ENCODE measurements at regions not wholly inside any gene's neighbourhood (a gene's known extent, or its start where the extent isn't known, plus 50 kb on each side); places are given as distances from the start of the nearest gene placed in this dataset.

- DNase-seq (ENCODE audit: low read depth in 2 of 2): no peak
These were observed 55.2 kb upstream of the TAGAP start for GRCh38 chr6:159099961-159100360.

DNA sequence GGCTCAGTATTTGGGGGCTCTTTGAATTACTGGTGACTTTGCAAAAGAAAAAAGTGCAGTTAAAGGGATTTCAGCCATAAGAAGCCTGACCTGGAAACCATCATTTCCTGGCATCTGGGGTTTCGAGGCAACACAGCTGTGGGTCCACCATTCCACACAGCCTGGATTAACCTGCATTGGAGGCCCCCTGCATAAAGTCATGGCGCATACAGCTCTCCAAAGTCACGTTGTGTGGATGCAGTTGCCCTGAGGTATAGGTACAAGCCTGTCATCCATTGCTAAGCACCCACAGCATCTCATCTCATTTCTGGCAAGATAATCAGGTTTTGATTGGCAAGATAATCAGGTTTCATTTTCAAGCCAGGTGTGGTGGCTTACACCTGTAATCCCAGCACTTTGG, 54.5 kb upstream of the TAGAP start:
- DNase-seq (ENCODE audit: low read depth in 2 of 2): no peak

DNA sequence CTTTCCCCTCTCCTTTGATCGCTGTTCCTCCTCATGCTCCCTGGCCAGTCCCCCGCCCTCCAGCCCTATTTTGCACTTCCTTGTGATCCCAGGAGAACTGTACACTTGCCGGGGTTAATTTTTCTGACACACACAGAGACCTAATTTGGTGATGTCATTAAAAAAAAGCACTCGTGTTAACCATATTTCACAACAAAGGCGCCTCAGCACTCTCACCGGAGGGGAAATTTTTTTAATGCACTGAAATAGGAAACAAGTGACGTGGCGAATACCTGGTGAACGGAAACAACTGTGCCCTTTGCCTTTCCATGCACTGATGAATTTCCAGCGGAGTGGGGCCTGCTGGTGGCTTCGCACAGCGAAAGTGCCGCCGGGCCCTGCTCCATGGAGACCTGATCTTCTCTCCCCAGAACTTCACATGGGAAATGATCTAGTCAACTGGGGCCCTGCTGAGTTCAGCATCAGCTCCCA, 53.9 kb upstream of the TAGAP start:
- no peak for DNase-seq (ENCODE audit: low read depth in 2 of 2)

- DNase-seq (ENCODE audit: low read depth in 2 of 2): no peak
These were observed 52.5 kb upstream of the TAGAP start for GRCh38 chr6:159097256-159097655.

GRCh38 chr6:159095616-159096015, 50.8 kb upstream of the TAGAP start:
- DNase-seq (ENCODE audit: low read depth in 2 of 2): no peak

- no peak for DNase-seq (ENCODE audit: low read depth in 2 of 2)
These were observed 49.9 kb upstream of the TAGAP start for GRCh38 chr6:159094444-159095252.

Measured in fibroblast of skin of left quadriceps (primary cell).